SK-N-SH (cell line): ENCODE measurements at regions not wholly inside any gene's neighbourhood (a gene's known extent, or its start where the extent isn't known, plus 50 kb on each side); places are given as distances from the start of the nearest gene placed in this dataset.

ENCODE experiments used
- CTCF ChIP-seq: fragments of 200-600 bp; sonication (generic); IDR thresholded peaks from 2 replicates; pipeline ENCODE4 v1.6.1; 2017; ENCODE audit warnings: antibody characterized with exemption, mild to moderate bottlenecking, moderate library complexity
- MAX ChIP-seq: IDR thresholded peaks from 2 replicates; pipeline ENCODE4 v1.4.0; 2012; ENCODE audit warnings: low read depth
- POLR2AphosphoS5 ChIP-seq: IDR thresholded peaks from 2 replicates; pipeline ENCODE4 v1.6.1; 2012; ENCODE audit warnings: low read depth, low read length
- REST ChIP-seq: IDR thresholded peaks from 2 replicates; pipeline ENCODE4 v1.6.1; 2012; ENCODE audit warnings: mild to moderate bottlenecking, low read depth, low read length, moderate library complexity
- SIN3A ChIP-seq: IDR thresholded peaks from 2 replicates; pipeline ENCODE4 v1.6.1; 2012; ENCODE audit warnings: low read depth, mild to moderate bottlenecking, low read length, moderate library complexity, borderline replicate concordance
- YY1 ChIP-seq: IDR thresholded peaks from 2 replicates; pipeline ENCODE4 v1.4.0; 2012; ENCODE audit warnings: low read depth, mild to moderate bottlenecking
- ZBTB33 ChIP-seq: IDR thresholded peaks from 2 replicates; pipeline ENCODE4 v1.4.0; 2012; ENCODE audit warnings: low read depth, borderline replicate concordance

GRCh38 chr4:125423124-125423523 lies 108.4 kb downstream of the FAT4 start:
- no peak for TF ChIP-seq MAX
- TF ChIP-seq ZBTB33: no peak
- TF ChIP-seq CTCF: no peak
- TF ChIP-seq POLR2AphosphoS5: no peak
- TF ChIP-seq YY1: no peak
- no peak for TF ChIP-seq SIN3A
- TF ChIP-seq REST: no peak
